Activated T-helper 2 cell treated with anti-CD3 and anti-CD28 coated beads, Interferon-gamma antibody, Interleukin-2, Interleukin-4, amounts not matched to agents 10 μg/mL and 5 μg/mL and 100 μg/mL, durations not matched to agents 14 hours and 24 hours and 36 hours (primary cell): ENCODE measurements at regions not wholly inside any gene's neighbourhood (a gene's known extent, or its start where the extent isn't known, plus 50 kb on each side); places are given as distances from the start of the nearest gene placed in this dataset.

Experiments used
- DNase-seq: peaks from one replicate; pipeline ENCODE4 v3.0.0; 2021; ENCODE audit warnings: low spot score
- H3K27ac Mint-ChIP-seq: one replicate; pipeline ENCODE4 v1.8.0; 2021; ENCODE audit warnings: mixed read lengths
- H3K27me3 Mint-ChIP-seq: one replicate; pipeline ENCODE4 v1.8.0; 2021; ENCODE audit warnings: low read depth, mixed read lengths
- H3K36me3 Mint-ChIP-seq: one replicate; pipeline ENCODE4 v1.8.0; 2021; ENCODE audit warnings: low read depth, mixed read lengths
- H3K4me1 Mint-ChIP-seq: one replicate; pipeline ENCODE4 v1.8.0; 2021; ENCODE audit warnings: low read depth, mixed read lengths
- H3K4me3 Mint-ChIP-seq: one replicate; pipeline ENCODE4 v1.8.0; 2021; ENCODE audit warnings: low read depth, mild to moderate bottlenecking, moderate library complexity, mixed read lengths
- H3K9me3 Mint-ChIP-seq: one replicate; pipeline ENCODE4 v1.8.0; 2021; ENCODE audit warnings: mixed read lengths
- intact Hi-C: fragments of 100-400 bp; cut with micrococcal nuclease; formaldehyde crosslinking; loops from one replicate; pipeline ENCODE4 v1.15.1; 2023

- H3K4me1 Mint-ChIP-seq, result no peaks in the 10 kb centered on the region
- H3K36me3 Mint-ChIP-seq, result no peaks in the 10 kb centered on the region
Measured at GRCh38 chr20:22499515-22500166, 84.7 kb downstream of the FOXA2 start.

GRCh38 chr20:22496817-22497216 lies 87.6 kb downstream of the FOXA2 start:
- H3K9me3 Mint-ChIP-seq, result no peaks in the 10 kb centered on the region
- DNase-seq, result no peak
- no peaks in the 10 kb centered on the region for H3K4me1 Mint-ChIP-seq
- H3K4me3 Mint-ChIP-seq, result no peak overlapping the region
- intact Hi-C loops, result no loop called here
- no peaks in the 10 kb centered on the region for H3K36me3 Mint-ChIP-seq
- no peak overlapping the region for H3K27ac Mint-ChIP-seq
- H3K27me3 Mint-ChIP-seq, result no peaks in the 10 kb centered on the region

More at GRCh38 chr20:22499515-22500166, 84.7 kb downstream of the FOXA2 start:
- DNase-seq, result no peak
- no peaks in the 10 kb centered on the region for H3K27me3 Mint-ChIP-seq
- intact Hi-C loops, result no loop called here
- no peak overlapping the region for H3K4me3 Mint-ChIP-seq
- peaks cover 8% of the 10 kb centered on the region for H3K9me3 Mint-ChIP-seq
- no peak overlapping the region for H3K27ac Mint-ChIP-seq

DNA sequence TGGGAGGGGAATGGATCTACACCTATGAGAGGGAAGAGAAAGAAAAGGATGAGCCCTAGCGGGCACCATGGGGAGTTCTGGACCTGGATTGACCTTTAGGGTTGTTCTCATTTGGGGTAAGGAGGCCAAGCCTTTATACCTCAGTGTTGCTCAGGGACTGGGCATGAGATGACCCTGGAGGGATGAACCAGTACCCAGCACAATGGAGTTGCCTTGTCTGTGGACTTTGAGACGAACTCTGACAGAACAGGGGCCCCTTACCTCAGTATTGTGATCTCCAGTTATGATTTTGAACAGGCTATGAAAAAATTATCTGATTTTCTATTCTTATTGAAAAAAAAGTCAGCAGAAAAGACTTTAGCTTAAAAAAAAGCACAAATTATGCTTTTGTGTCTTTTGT lies 88.6 kb downstream of the FOXA2 start:
- H3K4me3 Mint-ChIP-seq, result no peak overlapping the region
- no peaks in the 10 kb centered on the region for H3K27me3 Mint-ChIP-seq
- no peak for DNase-seq
- H3K4me1 Mint-ChIP-seq, result no peaks in the 10 kb centered on the region
- H3K9me3 Mint-ChIP-seq, result no peaks in the 10 kb centered on the region
- H3K27ac Mint-ChIP-seq, result no peak overlapping the region
- intact Hi-C loops, result no loop called here
- no peaks in the 10 kb centered on the region for H3K36me3 Mint-ChIP-seq

DNA sequence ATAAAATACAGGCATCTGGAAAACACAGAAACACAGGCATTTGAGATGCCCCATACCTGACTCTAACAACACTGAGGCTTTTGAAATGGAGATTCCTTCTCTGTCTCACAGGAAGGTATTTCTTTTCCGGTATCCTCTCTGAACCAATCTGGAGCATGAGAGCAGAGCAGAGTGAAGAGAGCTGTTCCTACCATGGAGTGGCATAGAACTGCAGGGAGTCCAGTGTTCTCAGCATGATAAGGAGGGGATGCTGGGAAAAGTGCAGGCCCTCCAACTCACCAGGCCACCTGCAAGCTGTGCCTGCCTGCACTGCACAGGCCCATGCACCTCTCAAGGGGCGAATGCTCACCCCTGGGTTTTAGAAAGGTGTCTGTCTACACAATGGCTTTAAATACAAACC lies 89.2 kb downstream of the FOXA2 start:
- Mint-ChIP-seq H3K4me1 (no peaks in the 10 kb centered on the region), H3K9me3 (no peaks in the 10 kb centered on the region), H3K4me3 (no peak overlapping the region), H3K36me3 (no peaks in the 10 kb centered on the region), H3K27ac (no peak overlapping the region), H3K27me3 (no peaks in the 10 kb centered on the region)
- intact Hi-C loops, result no loop called here
- no peak for DNase-seq

DNA sequence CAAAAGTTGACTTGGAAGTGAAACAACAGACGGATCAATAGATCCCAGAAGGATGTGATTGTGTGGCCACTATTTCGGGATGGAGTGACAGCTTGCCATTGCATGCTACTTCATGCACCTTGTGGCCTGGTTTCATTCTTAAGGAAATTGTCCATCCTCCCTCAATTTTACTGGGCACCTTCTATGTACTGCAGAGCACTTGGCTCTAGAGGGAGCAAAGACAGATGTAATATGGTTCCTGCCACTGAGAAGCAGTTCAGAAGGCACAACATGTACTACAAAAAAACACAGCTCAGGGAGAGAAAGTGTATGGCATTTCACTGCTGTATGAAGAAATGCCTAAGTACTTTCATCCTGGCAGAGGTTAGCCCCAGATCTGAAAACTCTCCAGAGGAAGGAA lies 91.9 kb downstream of the FOXA2 start:
- no peak for DNase-seq
- no peaks in the 10 kb centered on the region for H3K9me3 Mint-ChIP-seq
- no peak overlapping the region for H3K4me3 Mint-ChIP-seq
- intact Hi-C loops, result no loop called here
- no peaks in the 10 kb centered on the region for H3K27me3 Mint-ChIP-seq
- no peak overlapping the region for H3K27ac Mint-ChIP-seq
- H3K36me3 Mint-ChIP-seq, result no peaks in the 10 kb centered on the region
- no peaks in the 10 kb centered on the region for H3K4me1 Mint-ChIP-seq

DNA sequence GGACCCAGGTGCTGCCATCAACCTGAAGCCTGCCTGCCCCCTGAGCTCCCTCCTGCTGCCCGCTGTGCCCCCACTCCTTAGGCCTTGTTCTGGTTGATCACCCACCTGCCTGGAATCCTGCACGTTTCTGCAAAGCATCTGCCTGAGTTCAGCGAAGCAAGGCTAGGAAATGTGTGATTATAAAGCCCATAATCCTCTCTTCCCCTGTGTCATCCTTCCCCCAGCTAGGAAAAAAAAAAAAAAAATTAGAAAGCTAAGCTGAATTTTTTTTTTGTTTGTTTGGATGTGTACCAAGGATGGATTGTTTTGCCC lies 93.2 kb downstream of the FOXA2 start:
- intact Hi-C loops, result no loop called here
- Mint-ChIP-seq H3K27ac (no peak overlapping the region), H3K9me3 (no peaks in the 10 kb centered on the region), H3K4me1 (no peaks in the 10 kb centered on the region), H3K4me3 (no peak overlapping the region), H3K36me3 (no peaks in the 10 kb centered on the region), H3K27me3 (no peaks in the 10 kb centered on the region)
- DNase-seq, result no peak

GRCh38 chr20:22490287-22491193 lies 93.8 kb downstream of the FOXA2 start:
- H3K36me3 Mint-ChIP-seq, result no peaks in the 10 kb centered on the region
- no peaks in the 10 kb centered on the region for H3K27me3 Mint-ChIP-seq
- intact Hi-C loops, result no loop called here
- H3K4me3 Mint-ChIP-seq, result no peak overlapping the region
- no peak overlapping the region for H3K27ac Mint-ChIP-seq
- no peaks in the 10 kb centered on the region for H3K4me1 Mint-ChIP-seq
- no peaks in the 10 kb centered on the region for H3K9me3 Mint-ChIP-seq
- no peak for DNase-seq

DNA sequence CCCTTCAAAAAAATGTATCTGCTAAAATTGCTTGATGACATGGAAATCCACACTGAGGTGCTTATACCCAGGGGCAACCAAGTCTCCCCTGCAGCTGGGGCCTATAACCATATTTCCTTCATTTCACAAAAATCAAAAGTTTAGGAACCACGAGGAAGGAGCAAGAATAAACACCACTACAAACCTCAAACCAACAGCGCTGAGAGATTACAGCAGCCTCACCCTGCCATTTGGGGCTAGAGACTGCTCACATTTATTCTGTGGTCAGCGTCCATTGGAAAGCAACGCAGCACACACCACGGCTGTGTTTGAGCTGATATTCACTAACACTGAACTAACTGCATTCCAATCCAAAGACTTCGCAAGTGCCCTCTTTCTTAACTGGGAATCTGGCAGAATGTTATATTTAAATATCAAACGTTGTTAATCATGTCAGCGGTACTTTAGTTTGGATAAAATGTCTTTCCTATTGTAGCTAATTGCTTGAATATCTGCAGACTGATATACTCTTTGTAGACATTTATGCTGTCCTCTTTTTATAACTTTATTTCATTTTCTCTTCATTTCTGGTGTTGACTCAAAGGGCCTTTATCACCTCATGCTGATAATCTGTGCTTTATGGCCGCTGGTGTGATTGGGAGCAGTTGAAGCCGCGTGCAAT lies 94.6 kb downstream of the FOXA2 start:
- Mint-ChIP-seq H3K4me1 (no peaks in the 10 kb centered on the region), H3K27me3 (no peaks in the 10 kb centered on the region), H3K4me3 (no peak overlapping the region), H3K36me3 (no peaks in the 10 kb centered on the region), H3K27ac (no peak overlapping the region), H3K9me3 (no peaks in the 10 kb centered on the region)
- intact Hi-C loops, result no loop called here
- no peak for DNase-seq

GRCh38 chr20:22480336-22480735 lies 104.0 kb downstream of the FOXA2 start:
- Mint-ChIP-seq H3K4me3 (no peak overlapping the region), H3K27ac (no peak overlapping the region), H3K4me1 (no peaks in the 10 kb centered on the region), H3K9me3 (peaks cover 13% of the 10 kb centered on the region), H3K36me3 (no peaks in the 10 kb centered on the region), H3K27me3 (no peaks in the 10 kb centered on the region)
- intact Hi-C loops, result no loop called here
- no peak for DNase-seq

DNA sequence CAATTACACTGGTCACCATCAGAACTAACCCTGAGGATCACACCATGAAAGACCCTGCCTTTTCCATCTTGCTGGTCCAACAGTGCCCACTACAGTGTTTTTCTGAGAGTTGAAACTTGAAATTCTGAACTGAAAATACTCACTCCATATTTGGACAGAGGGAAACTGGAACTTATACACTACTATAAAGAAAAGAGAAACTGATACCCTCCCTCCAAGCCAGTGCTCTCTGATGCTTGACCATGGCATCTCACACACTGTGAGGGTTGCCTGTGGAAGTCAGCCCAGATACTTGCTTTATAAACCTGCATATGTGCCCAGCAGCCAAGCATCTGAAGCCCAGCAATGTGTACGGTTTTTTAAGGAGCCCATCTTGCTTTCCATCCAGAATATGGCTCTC lies 108.7 kb downstream of the FOXA2 start:
- peaks cover 26% of the 10 kb centered on the region for H3K9me3 Mint-ChIP-seq
- intact Hi-C loops, result no loop called here
- H3K36me3 Mint-ChIP-seq, result no peaks in the 10 kb centered on the region
- no peak for DNase-seq
- H3K4me1 Mint-ChIP-seq, result no peaks in the 10 kb centered on the region
- H3K27ac Mint-ChIP-seq, result no peak overlapping the region
- no peak overlapping the region for H3K4me3 Mint-ChIP-seq
- no peaks in the 10 kb centered on the region for H3K27me3 Mint-ChIP-seq

- Mint-ChIP-seq H3K9me3 (peaks cover 26% of the 10 kb centered on the region), H3K36me3 (no peaks in the 10 kb centered on the region), H3K4me3 (no peak overlapping the region), H3K27ac (no peak overlapping the region), H3K27me3 (no peaks in the 10 kb centered on the region), H3K4me1 (no peaks in the 10 kb centered on the region)
- no peak for DNase-seq
- intact Hi-C loops, result no loop called here
Measured at GRCh38 chr20:22474224-22474623, 110.1 kb downstream of the FOXA2 start.

- H3K27me3 Mint-ChIP-seq, result no peaks in the 10 kb centered on the region
- intact Hi-C loops, result no loop called here
- H3K27ac Mint-ChIP-seq, result no peak overlapping the region
- DNase-seq, result no peak
- peaks cover 25% of the 10 kb centered on the region for H3K9me3 Mint-ChIP-seq
- no peaks in the 10 kb centered on the region for H3K36me3 Mint-ChIP-seq
- no peak overlapping the region for H3K4me3 Mint-ChIP-seq
- no peaks in the 10 kb centered on the region for H3K4me1 Mint-ChIP-seq
Measured at GRCh38 chr20:22473293-22473692, 111.1 kb downstream of the FOXA2 start.

GRCh38 chr20:22472447-22473100 lies 111.8 kb downstream of the FOXA2 start:
- Mint-ChIP-seq H3K4me3 (no peak overlapping the region), H3K4me1 (no peaks in the 10 kb centered on the region), H3K9me3 (peaks cover 20% of the 10 kb centered on the region), H3K36me3 (no peaks in the 10 kb centered on the region), H3K27ac (no peak overlapping the region), H3K27me3 (no peaks in the 10 kb centered on the region)
- intact Hi-C loops, result no loop called here
- no peak for DNase-seq
